Stromal cell of bone marrow (primary cell): ENCODE measurements at regions not wholly inside any gene's neighbourhood (a gene's known extent, or its start where the extent isn't known, plus 50 kb on each side); places are given as distances from the start of the nearest gene placed in this dataset.
A peak's percentile ranks its signal among the peaks of the same experiment; 100 is the strongest.
"Not testable (repeated sequence)": the region's sequence is repeated elsewhere in the genome, so short reads cannot be mapped to it uniquely, and the experiment has no call there.

Experiments used
- DNase-seq: peaks from one replicate; pipeline ENCODE4 v3.0.0-alpha.2; 2012; ENCODE audit warnings: low read depth

GRCh38 chr6:19690325-19691075 lies 146.7 kb upstream of the ID4 start:
- DNase-seq: no peak

DNA sequence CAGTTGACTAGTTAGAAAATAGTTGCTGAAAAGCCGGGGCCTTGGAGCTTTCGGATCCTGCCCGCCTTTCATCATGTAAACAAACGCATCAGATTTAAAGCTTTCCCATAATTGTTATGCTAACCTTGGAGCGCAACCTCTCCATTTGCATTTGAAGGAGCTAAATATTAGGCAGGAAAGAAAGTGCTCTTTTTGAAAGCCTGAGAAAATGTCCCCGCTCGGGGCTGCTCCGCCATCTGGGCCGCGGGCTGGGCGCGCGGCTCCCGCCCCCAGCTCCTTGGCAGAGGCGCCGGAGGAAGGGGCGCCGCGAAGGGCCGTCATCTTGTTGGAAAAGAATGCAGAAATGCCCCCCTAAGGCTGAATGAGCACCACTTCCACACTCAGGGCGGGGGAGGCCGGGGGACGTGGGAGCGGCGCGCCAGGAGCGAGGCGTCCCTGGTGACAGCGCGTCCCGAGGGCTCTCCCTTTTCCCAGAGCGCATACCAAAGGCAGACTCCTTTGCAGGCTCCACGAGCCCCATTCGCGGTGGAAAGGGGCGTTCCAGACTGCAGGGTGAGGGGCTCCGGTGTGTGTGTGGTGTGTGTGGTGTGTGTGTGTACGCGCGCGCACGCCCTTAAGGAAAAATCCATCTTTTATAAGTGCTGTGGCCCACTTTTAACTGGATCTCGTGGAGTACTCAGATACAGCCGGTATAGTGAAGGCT lies 145.6 kb upstream of the ID4 start:
- no peak for DNase-seq

- DNase-seq: no peak
These were observed 144.5 kb upstream of the ID4 start for GRCh38 chr6:19692506-19693298.

DNA sequence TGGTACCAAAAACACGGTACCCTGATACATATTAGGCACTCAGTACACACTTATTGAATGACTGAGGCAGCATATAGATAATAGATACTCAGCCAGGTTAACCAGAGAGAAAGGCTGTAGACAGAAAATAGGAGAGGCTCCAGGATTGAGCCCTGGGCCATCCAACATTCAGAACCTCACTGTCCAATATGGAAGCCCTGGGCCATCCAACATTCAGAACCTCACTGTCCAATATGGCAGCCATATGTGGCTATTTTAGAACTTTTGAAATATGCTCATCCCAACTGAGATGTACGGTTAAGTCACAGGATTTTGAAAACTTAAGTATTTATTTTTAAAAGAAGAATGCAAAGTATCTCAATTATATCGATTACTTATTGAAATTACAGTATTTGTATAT lies 142.5 kb upstream of the ID4 start:
- no peak for DNase-seq

- peak; percentile 82 for DNase-seq
These were observed 139.4 kb upstream of the ID4 start for GRCh38 chr6:19697744-19698290.

DNA sequence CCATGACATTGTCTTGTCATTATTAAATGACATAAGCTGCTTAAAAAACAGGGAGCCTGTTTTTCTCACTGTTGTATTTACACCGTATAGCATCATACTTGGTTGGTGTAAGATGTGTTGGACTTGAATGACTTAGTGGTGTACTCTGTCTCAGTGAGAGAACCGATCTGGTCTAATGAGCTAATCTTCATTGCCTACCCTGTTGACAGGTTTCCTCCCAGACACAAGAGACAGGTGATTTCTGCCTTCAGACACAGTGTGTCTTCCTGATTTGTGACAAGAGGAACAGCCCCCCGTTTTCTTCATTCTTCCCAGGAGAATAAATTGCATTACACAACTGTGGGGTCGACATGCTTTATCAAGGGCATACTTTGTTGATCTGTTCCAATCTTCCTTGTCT lies 137.2 kb upstream of the ID4 start:
- no peak for DNase-seq

DNA sequence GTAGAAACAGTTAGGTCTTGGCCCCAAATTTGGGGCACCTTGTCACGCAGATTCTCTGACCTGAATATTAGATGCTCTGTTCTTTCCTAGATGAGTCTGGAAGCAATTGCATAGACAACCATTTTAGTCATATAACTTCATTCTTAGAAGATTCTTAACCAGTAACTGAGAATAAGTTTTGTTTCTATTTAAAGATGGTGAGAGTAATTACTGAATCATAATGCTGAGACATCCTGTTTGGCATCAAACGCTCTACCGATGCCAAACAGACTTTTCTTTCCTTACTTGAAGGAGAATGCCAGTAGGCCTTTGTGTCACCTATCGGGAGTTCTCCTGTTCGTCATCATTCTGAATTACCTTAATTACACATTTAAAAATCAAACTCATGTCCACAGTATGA lies 131.6 kb upstream of the ID4 start:
- no peak for DNase-seq

DNA sequence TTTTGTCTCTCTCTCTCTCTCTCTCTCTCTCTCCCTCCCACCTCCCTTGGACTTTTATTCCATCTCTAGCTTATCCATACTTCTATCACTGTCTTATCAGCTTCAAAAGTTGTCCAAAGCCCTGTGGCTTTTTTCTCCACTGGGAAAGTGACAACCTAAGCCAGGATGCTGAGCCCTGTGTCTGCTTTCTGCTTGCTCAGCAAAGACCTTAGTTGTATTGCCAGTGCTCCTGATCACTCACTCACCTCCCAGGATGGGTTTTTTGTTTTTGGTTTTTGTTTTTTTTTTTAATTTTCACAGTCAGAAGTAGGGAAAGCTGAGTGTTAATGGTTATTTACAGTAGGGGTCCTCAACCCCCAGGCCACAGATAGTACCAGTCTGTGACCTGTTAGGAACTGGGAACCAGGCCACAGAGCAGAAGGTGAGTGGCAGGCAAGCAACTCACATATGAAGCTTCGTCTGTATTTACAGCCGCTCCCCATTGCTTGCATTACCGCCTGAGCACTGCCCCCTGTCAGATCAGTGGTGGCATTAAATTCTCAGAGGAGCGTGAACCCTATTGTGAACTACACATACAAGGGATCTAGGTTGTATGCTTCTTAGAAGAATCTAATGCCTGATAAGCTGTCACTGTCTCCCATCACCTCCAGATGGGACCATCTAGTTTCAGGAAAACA lies 125.0 kb upstream of the ID4 start:
- DNase-seq: no peak

- DNase-seq: no peak
These were observed 124.2 kb upstream of the ID4 start for GRCh38 chr6:19712998-19713397.

DNA sequence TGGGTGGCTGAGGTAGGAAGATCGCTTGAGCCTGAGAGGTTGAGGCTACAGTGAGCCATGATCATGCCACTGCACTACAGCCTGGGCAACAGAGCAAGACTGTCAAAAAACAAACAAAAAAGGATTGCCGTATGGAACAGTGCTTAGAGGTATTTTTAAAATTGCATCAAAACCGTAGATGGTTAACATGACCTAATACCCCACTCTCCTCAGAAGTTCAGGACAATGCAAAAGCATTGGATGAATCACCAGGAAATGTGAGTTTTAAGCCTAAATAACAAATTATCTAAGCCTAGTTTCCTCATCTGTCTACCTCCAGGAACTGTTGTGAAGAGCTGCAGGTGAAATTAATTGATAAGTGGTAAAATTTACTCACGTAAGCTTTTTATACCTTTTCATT lies 123.8 kb upstream of the ID4 start:
- DNase-seq: no peak

- DNase-seq: no peak
These were observed 123.2 kb upstream of the ID4 start for GRCh38 chr6:19713984-19714383.

- DNase-seq: no peak
These were observed 122.6 kb upstream of the ID4 start for GRCh38 chr6:19714434-19715166.

GRCh38 chr6:19715167-19715551 lies 122.0 kb upstream of the ID4 start:
- DNase-seq: no peak

DNA sequence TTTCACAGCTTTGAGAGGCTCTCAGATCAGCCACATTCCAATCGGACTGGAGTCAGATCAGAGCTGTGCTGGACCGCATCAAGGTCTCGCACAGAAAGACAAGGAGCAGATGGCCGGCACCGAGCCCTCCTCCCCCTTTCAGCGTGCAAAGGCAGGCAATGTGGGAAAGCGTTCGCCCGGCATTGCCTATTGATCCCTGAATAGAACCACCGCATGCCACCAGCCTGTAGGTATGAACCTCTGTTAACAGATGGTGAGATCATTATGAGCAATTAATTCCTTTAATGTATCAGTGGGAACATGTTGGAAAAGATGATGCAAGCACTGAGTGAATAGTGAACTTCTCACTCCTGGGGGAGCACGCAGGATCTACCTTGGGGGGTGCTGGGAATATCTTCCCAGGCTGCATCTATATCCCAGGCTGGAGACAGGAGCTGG lies 117.5 kb upstream of the ID4 start:
- no peak for DNase-seq

DNA sequence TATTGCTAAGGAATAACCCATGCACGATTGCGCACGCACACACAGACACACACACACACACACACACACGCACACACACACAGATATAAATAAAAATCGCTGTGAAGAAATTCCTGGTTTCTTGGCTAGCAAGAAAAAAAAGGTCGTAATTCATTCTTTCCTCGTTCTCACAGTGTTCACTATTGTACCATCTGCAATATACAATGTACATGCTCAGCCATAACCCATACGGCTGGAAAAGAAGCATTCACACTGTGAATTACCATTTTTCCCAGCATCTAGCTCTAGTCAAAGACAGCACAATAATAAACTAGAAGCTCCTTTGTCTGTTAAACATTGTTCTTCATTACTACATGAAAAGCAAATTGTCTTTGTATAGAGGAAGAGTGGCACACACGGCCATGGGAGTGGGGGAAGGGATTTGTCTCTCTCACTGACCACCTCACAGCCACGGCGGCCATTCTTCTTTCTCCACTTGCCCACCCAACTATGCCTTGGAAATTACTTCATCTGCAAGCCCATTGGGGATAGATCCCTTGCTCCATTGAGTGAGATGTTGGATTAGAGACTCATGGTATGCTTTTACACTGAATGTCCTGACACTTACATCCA lies 115.3 kb upstream of the ID4 start:
- no peak for DNase-seq

DNA sequence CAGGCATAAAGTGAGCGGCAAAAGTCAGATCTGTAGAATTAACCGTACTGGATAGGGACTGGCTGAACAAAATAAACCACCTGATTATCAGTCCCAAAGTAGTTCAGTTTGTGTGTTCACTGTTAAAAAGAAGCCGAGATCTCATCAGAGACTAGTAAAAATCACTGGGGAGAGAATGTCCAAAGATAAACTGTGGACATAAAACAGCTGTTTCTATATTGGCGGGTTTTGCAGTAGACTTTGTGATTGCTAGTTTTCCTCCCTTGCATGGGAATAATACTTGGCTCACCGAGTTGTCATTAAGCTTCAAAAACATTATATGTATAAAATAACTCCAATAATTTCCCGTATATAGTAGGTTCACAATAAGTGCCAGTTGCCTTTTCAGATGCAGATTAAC lies 114.2 kb upstream of the ID4 start:
- DNase-seq: no peak

GRCh38 chr6:19723545-19723944 lies 113.6 kb upstream of the ID4 start:
- DNase-seq: peak; percentile 85

GRCh38 chr6:19725436-19725835 lies 111.7 kb upstream of the ID4 start:
- not testable (repeated sequence) for DNase-seq

DNA sequence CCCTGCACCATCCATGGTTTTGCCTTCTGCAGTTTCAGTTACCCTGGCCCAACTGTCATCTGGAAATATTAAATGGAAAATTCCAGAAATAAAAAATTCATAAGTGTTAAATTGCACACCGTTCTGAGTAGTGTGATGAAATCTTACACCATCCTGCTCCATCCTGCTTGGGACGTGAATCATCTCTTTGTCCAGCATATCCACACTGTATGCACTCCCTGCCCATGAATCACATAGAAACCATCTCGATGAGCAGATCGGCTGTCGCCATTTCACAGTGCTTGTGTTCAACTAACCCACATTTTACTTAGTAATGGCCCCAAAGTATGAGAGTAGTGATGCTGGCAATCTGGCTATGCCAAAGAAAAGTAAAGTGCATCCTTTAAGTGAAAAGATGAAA lies 105.9 kb upstream of the ID4 start:
- DNase-seq: peak; percentile 84

DNA sequence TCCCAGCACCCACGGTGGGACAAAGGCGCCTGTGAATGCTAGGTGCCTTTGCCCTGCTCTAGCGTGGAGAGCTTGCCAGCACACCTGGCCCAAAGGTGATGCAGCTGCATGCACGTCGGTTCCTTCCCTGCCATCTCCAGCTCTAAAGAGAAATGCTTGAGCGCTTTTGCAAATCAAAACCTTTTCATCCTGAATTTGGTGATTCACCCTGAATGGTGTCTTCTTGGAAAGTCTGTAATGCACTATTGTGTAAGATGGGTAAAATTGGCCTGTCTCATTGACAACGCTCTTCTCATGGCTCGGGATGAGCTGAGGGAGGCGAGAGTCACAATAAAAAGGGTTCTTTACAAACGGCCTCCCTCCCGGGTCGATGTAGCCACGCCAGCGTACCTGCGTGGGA lies 103.1 kb upstream of the ID4 start:
- DNase-seq: no peak

- no peak for DNase-seq
These were observed 102.7 kb upstream of the ID4 start for GRCh38 chr6:19734519-19734918.
